ENCODE measurements at regions not wholly inside any gene's neighbourhood (a gene's known extent, or its start where the extent isn't known, plus 50 kb on each side); places are given as distances from the start of the nearest gene placed in this dataset.

- no peak for DNase-seq (ENCODE audit: low spot score)
- Histone ChIP-seq H3K4me3 (no peak overlapping the region), H3K27ac (no peak overlapping the region)
- no peak for TF ChIP-seq CTCF (IDR thresholded peaks at IDR 0.05)
These were observed 417.4 kb downstream of the TSN start for GRCh38 chr2:122172812-122173211.

GRCh38 chr2:122174061-122174460, 418.6 kb downstream of the TSN start:
- TF ChIP-seq CTCF (IDR thresholded peaks at IDR 0.05): no peak
- H3K4me3 ChIP-seq: no peak overlapping the region
- DNase-seq (ENCODE audit: low spot score): no peak
- H3K27ac ChIP-seq: no peak overlapping the region

GRCh38 chr2:122179492-122180165, 424.2 kb downstream of the TSN start:
- no peak for TF ChIP-seq CTCF (IDR thresholded peaks at IDR 0.05)
- H3K4me3 ChIP-seq: no peak overlapping the region
- no peak for DNase-seq (ENCODE audit: low spot score)
- H3K27ac ChIP-seq: no peak overlapping the region

- DNase-seq (ENCODE audit: low spot score): no peak
- TF ChIP-seq CTCF (IDR thresholded peaks at IDR 0.05): no peak
- Histone ChIP-seq H3K27ac (no peak overlapping the region), H3K4me3 (no peak overlapping the region)
These were observed 425.5 kb downstream of the TSN start for GRCh38 chr2:122180972-122181371.

- Histone ChIP-seq H3K27ac (no peak overlapping the region), H3K4me3 (no peak overlapping the region)
- no peak for TF ChIP-seq CTCF (IDR thresholded peaks at IDR 0.05)
- no peak for DNase-seq (ENCODE audit: low spot score)
These were observed 427.3 kb downstream of the TSN start for GRCh38 chr2:122182616-122183355.

GRCh38 chr2:122183890-122184289, 428.4 kb downstream of the TSN start:
- no peak for TF ChIP-seq CTCF (IDR thresholded peaks at IDR 0.05)
- no peak overlapping the region for H3K27ac ChIP-seq
- no peak overlapping the region for H3K4me3 ChIP-seq
- no peak for DNase-seq (ENCODE audit: low spot score)

GRCh38 chr2:122186761-122187222, 431.3 kb downstream of the TSN start:
- no peak for TF ChIP-seq CTCF (IDR thresholded peaks at IDR 0.05)
- Histone ChIP-seq H3K4me3 (no peak overlapping the region), H3K27ac (no peak overlapping the region)
- DNase-seq (ENCODE audit: low spot score): no peak
